GM23338 (cell line): ENCODE measurements at regions not wholly inside any gene's neighbourhood (a gene's known extent, or its start where the extent isn't known, plus 50 kb on each side); places are given as distances from the start of the nearest gene placed in this dataset.

ENCODE experiments used
- ATAC-seq: fragments of 200-7000 bp; cut with Tn5 transposase; 3 replicates; pipeline ENCODE4 v1.9.1; 2020
- DNase-seq: peaks from one replicate; pipeline ENCODE4 v3.0.0-alpha.2; 2015; ENCODE audit warnings: low spot score
- H2AFZ ChIP-seq: fragments of 200-600 bp; sonication (generic); 2 replicates; pipeline ENCODE4 v1.8.0; 2016; ENCODE audit warnings: antibody characterized with exemption, mild to moderate bottlenecking, moderate library complexity
- H3F3A ChIP-seq: fragments of 200-600 bp; sonication (generic); replicated peaks from 2 replicates; pipeline ENCODE4 v1.8.0; 2017; ENCODE audit warnings: antibody characterized with exemption, mixed run types, low read depth
- H3K27ac ChIP-seq: fragments of 200-600 bp; sonication (generic); 2 replicates; pipeline ENCODE4 v1.6.1; 2016; ENCODE audit warnings: low read depth
- H3K27me3 ChIP-seq: fragments of 200-600 bp; sonication (generic); 2 replicates; pipeline ENCODE4 v1.8.0; 2016; ENCODE audit warnings: mild to moderate bottlenecking, mixed run types, moderate library complexity; ENCODE audit not compliant: insufficient read depth
- H3K36me3 ChIP-seq: fragments of 200-600 bp; sonication (generic); 2 replicates; pipeline ENCODE4 v1.8.0; 2016; ENCODE audit warnings: mild to moderate bottlenecking; ENCODE audit not compliant: insufficient read depth
- H3K4me1 ChIP-seq: fragments of 200-600 bp; sonication (generic); 2 replicates; pipeline ENCODE4 v1.8.0; 2016; ENCODE audit warnings: mild to moderate bottlenecking, moderate library complexity; ENCODE audit not compliant: insufficient read depth
- H3K4me2 ChIP-seq: fragments of 200-600 bp; sonication (generic); 2 replicates; pipeline ENCODE4 v1.7.1; 2017; ENCODE audit warnings: mixed run types
- H3K4me3 ChIP-seq: fragments of 200-600 bp; sonication (generic); 2 replicates; pipeline ENCODE4 v1.6.1; 2016; ENCODE audit warnings: mixed run types
- H3K79me2 ChIP-seq: fragments of 200-600 bp; sonication (generic); replicated peaks from 2 replicates; pipeline ENCODE4 v1.8.0; 2017; ENCODE audit warnings: mild to moderate bottlenecking; ENCODE audit not compliant: insufficient read depth
- H3K9me2 ChIP-seq: fragments of 200-600 bp; sonication (generic); 2 replicates; pipeline ENCODE4 v1.8.0; 2017; ENCODE audit not compliant: insufficient read depth
- H4K20me1 ChIP-seq: fragments of 200-600 bp; sonication (generic); replicated peaks from 2 replicates; pipeline ENCODE4 v1.8.0; 2017; ENCODE audit warnings: mild to moderate bottlenecking; ENCODE audit not compliant: insufficient read depth
- H3K27ac Mint-ChIP-seq: 2 replicates; pipeline ENCODE4 v1.8.0; 2020; ENCODE audit warnings: inconsistent platforms, mild to moderate bottlenecking, moderate library complexity, mixed read lengths
- H3K27me3 Mint-ChIP-seq: 3 replicates; pipeline ENCODE4 v1.8.0; 2022; ENCODE audit warnings: low read depth, mild to moderate bottlenecking, moderate library complexity, mixed read lengths, inconsistent platforms; ENCODE audit not compliant: insufficient read depth, poor library complexity
- H3K36me3 Mint-ChIP-seq: 3 replicates; pipeline ENCODE4 v1.8.0; 2021; ENCODE audit warnings: low read depth, mild to moderate bottlenecking, inconsistent platforms, moderate library complexity, mixed read lengths
- H3K4me1 Mint-ChIP-seq: 3 replicates; pipeline ENCODE4 v1.8.0; 2020; ENCODE audit warnings: mild to moderate bottlenecking, inconsistent platforms, mixed read lengths
- H3K4me3 Mint-ChIP-seq: 3 replicates; pipeline ENCODE4 v1.8.0; 2021; ENCODE audit warnings: moderate library complexity, mild to moderate bottlenecking, inconsistent platforms, mixed read lengths
- H3K9me3 Mint-ChIP-seq: 3 replicates; pipeline ENCODE4 v1.8.0; 2020; ENCODE audit warnings: moderate library complexity, mild to moderate bottlenecking, inconsistent platforms, mixed read lengths
- JUNB ChIP-seq: IDR thresholded peaks from one replicate; pipeline ENCODE4 v1.6.1; 2016; ENCODE audit warnings: antibody characterized with exemption; ENCODE audit not compliant: unreplicated experiment
- POLR2AphosphoS5 ChIP-seq: IDR thresholded peaks from 2 replicates; pipeline ENCODE4 v1.6.1; 2016; ENCODE audit warnings: antibody characterized with exemption, low read depth
- STAT1 ChIP-seq: IDR thresholded peaks from one replicate; pipeline ENCODE4 v1.6.1; 2016; ENCODE audit warnings: antibody characterized with exemption; ENCODE audit not compliant: unreplicated experiment
- ZNF114 ChIP-seq: fragments of 250-450 bp; sonication (Bioruptor Pico); IDR thresholded peaks from 2 replicates; pipeline ENCODE4 v1.5.0; 2020; ENCODE audit warnings: mild to moderate bottlenecking, moderate library complexity
- ZNF331 ChIP-seq: fragments of 250-450 bp; sonication (Bioruptor Pico); IDR thresholded peaks from 2 replicates; pipeline ENCODE4 v1.5.0; 2020; ENCODE audit warnings: low read depth, mild to moderate bottlenecking, moderate library complexity
- ZNF462 ChIP-seq: fragments of 250-450 bp; sonication (Bioruptor Pico); IDR thresholded peaks from 2 replicates; pipeline ENCODE4 v1.5.0; 2020; ENCODE audit warnings: mild to moderate bottlenecking, moderate library complexity
- TF ChIP-seq, protein P1 (sequence below): IDR thresholded peaks from 2 replicates; pipeline ENCODE4 v1.6.1; 2016; ENCODE audit warnings: antibody characterized with exemption

GRCh38 chr14:89473989-89474388 is 57.0 kb upstream of the FOXN3 start (continued):
- TF ChIP-seq ZNF462 (CRISPR knock-in tag): no peak
- no peak for TF ChIP-seq POLR2AphosphoS5
- no peak for TF ChIP-seq STAT1
- no peak for TF ChIP-seq ZNF331 (CRISPR knock-in tag)

GRCh38 chr14:89473569-89473968 is 56.5 kb upstream of the FOXN3 start:
- Mint-ChIP-seq H3K9me3 (no peaks in the 10 kb centered on the region; the same call in 2 of the 3 replicates), H3K4me1 (peaks cover 15% of the 10 kb centered on the region; the same call in 2 of the 3 replicates), H3K27me3 (peaks cover 11% of the 10 kb centered on the region), H3K27ac (no peak overlapping the region), H3K4me3 (no peak overlapping the region), H3K36me3 (peaks cover 33% of the 10 kb centered on the region)
- no peak overlapping the region for H3K4me3 ChIP-seq
- H3K79me2 ChIP-seq: peaks cover 59% of the 10 kb centered on the region
- no peaks in the 10 kb centered on the region for H3K9me2 ChIP-seq
- DNase-seq (no peak), ATAC-seq (no peak)
- no peak overlapping the region for H3K27ac ChIP-seq
- 0 out of 2 replicates have a peak, but pooled peaks cover 6% of the 10 kb centered on the region for H3K4me1 ChIP-seq
- no peaks in the 10 kb centered on the region for H3K27me3 ChIP-seq
- no peaks in the 10 kb centered on the region for H3K36me3 ChIP-seq
- H4K20me1 ChIP-seq: 0 out of 2 replicates have a peak, but pooled peaks cover 3% of the 10 kb centered on the region
- no peak overlapping the region for H3K4me2 ChIP-seq
- H2AFZ ChIP-seq: no peak overlapping the region
- TF ChIP-seq, protein P1, sequence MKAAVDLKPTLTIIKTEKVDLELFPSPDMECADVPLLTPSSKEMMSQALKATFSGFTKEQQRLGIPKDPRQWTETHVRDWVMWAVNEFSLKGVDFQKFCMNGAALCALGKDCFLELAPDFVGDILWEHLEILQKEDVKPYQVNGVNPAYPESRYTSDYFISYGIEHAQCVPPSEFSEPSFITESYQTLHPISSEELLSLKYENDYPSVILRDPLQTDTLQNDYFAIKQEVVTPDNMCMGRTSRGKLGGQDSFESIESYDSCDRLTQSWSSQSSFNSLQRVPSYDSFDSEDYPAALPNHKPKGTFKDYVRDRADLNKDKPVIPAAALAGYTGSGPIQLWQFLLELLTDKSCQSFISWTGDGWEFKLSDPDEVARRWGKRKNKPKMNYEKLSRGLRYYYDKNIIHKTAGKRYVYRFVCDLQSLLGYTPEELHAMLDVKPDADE: no peak
- TF ChIP-seq ZNF114 (CRISPR knock-in tag): no peak
- TF ChIP-seq ZNF462 (CRISPR knock-in tag): no peak
- TF ChIP-seq JUNB: no peak
- no peaks in the 10 kb centered on the region; the same call in 1 of the 2 replicates for H3F3A ChIP-seq
